AG09309 (cell line): ENCODE measurements at regions not wholly inside any gene's neighbourhood (a gene's known extent, or its start where the extent isn't known, plus 50 kb on each side); places are given as distances from the start of the nearest gene placed in this dataset.

Experiments used
- DNase-seq: peaks from one replicate; pipeline ENCODE4 v3.0.0-alpha.2; 2010; ENCODE audit warnings: low read depth
- H3K4me3 ChIP-seq: 2 replicates; pipeline ENCODE4 v1.5.1; 2011; ENCODE audit warnings: mild to moderate bottlenecking, low read depth, low read length, moderate library complexity; ENCODE audit not compliant: control insufficient read depth
- TF ChIP-seq, protein P1 (sequence below): IDR thresholded peaks from 2 replicates; pipeline ENCODE4 v1.5.1; 2011; ENCODE audit warnings: mild to moderate bottlenecking, low read depth, low read length, inconsistent platforms; ENCODE audit not compliant: insufficient read depth, control insufficient read depth; ENCODE audit errors: missing control alignments

DNA sequence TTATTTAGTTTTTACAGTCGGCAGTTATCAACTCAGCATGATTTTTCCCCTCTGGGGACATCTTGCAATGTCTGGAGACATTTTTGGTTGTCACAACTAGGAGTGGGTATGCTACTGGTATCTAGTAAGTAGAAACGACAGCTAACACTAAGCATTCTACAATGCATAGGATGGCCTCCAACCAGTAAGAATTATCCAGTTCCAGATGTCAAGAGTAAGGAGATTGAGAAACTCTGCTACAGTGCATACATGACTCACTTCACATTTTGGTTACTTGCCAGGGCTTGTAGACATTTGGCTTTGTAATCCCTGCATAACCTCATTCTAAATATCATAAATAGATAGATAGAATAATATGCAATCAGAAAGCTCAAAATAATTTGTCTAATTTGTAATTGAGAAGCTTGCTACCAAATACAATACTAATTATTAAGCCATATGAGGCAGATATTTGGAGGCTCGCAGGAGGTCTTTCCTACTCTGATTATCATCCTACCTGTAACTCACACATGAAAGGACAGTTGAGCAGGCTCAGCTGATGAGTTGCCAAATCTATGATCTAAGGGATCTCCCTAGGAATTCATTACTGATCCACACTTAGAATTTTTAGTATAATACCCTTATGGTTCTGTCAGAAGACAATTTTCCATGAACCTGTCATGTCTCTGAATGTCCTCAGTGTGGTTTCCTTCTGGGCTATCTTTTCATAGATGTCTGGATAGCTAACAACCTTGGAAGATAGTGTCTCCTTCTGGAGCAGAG lies 346.9 kb upstream of the TLE4 start:
- DNase-seq, result peak; percentile 72
- H3K4me3 ChIP-seq, result no peak overlapping the region
- TF ChIP-seq, protein P1, sequence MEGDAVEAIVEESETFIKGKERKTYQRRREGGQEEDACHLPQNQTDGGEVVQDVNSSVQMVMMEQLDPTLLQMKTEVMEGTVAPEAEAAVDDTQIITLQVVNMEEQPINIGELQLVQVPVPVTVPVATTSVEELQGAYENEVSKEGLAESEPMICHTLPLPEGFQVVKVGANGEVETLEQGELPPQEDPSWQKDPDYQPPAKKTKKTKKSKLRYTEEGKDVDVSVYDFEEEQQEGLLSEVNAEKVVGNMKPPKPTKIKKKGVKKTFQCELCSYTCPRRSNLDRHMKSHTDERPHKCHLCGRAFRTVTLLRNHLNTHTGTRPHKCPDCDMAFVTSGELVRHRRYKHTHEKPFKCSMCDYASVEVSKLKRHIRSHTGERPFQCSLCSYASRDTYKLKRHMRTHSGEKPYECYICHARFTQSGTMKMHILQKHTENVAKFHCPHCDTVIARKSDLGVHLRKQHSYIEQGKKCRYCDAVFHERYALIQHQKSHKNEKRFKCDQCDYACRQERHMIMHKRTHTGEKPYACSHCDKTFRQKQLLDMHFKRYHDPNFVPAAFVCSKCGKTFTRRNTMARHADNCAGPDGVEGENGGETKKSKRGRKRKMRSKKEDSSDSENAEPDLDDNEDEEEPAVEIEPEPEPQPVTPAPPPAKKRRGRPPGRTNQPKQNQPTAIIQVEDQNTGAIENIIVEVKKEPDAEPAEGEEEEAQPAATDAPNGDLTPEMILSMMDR, result no peak

DNA sequence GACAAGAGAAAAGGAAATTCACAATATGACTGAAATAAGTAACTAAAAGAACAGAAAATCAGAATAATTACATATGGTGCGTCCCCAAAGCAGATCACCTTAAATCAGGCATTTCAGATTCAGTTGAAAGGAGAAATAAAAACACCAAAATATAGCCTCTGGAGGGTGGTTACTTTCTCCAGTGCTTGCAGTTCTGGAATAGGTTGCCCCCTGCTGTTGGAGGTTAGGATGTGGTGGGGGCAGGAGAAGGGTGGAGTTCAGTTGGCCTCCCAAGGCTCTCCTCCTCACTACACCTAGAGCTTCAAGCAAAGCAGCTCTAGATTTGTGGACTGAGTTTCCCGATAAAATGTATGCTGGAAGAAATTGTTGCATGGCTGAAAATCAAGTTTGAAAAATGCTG lies 338.2 kb upstream of the TLE4 start:
- TF ChIP-seq, protein P1, result peak; percentile 47
- no peak overlapping the region for H3K4me3 ChIP-seq
- no peak for DNase-seq

DNA sequence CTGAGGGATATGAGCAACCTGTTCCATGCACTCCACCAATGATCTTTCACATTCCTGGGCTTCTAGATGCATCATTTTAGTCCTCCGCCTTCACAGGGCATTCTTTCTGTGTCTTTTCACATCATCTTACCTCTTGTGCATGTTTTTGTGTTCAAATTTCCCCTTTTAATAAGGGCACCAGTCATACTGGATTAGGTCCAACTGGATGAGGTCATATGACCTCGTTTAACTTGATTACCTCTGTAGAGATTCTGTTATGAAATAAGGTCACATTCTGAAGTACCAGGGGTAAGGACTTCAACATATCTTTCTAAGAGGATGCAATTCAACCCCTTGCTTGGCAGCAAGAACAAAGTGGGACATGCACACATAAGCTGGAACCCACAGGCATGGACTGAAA lies 335.3 kb upstream of the TLE4 start:
- DNase-seq, result no peak
- no peak overlapping the region for H3K4me3 ChIP-seq
- TF ChIP-seq, protein P1, result no peak

DNA sequence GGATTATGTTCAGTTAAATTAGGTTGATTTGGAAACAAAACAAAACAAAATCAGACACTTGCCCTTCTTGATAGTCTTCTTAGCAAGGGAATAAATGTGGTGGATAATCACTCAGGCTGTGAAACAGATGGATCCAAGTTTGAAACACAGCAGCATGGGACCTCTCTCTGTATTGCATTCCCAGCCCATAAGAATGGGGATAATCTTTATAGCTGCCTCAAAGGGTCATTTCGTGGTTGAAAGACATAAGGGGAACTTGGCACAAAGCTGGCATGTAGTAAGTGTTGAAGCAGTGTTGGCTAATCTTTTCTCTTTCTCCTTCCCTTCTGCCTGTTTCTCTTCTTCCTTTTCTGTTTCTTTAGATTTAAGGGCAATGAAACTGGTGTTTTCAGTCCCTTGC lies 333.9 kb upstream of the TLE4 start:
- no peak overlapping the region for H3K4me3 ChIP-seq
- TF ChIP-seq, protein P1, result no peak
- peak; percentile 80 for DNase-seq

DNA sequence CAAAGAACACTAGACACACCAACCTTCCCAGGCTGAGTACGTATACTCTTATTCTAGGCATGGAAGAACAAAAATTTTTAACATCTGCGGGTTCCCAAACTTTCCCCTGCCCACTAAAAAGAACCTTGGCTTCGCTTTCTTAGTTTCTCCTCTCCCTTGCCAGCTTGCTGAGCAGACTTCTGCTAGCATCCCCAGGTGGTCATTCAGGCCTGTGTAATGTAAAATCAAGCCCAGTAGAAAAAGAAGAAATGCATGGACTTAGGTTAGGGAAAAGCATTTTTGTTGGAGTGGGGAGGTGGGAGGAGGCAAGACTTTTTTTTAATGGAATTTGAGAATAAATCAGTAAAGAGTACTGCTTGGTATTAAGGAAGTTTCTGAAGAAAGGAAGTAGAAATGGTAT lies 331.0 kb upstream of the TLE4 start:
- H3K4me3 ChIP-seq, result no peak overlapping the region
- TF ChIP-seq, protein P1, result no peak
- DNase-seq, result no peak

DNA sequence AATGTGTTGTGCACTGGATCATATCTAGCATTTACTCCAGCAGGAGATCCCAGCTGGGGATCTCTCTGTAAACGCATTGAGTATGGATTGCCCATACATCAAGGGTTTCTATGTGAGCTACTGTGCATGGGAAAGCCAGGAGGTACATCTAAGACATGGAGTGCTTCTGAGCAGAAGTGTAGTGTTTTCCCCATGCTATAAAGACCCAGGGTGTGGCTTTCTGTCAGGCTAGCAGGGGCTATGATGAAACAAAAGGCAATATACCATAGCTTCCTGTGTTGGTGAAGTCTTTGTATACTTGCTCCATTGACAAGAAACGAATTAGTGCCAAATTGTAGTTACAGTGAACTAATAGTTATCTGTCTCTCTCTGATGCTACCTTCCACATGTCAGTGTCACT lies 329.3 kb upstream of the TLE4 start:
- H3K4me3 ChIP-seq, result no peak overlapping the region
- DNase-seq, result no peak
- TF ChIP-seq, protein P1, result no peak
